ENCODE measurements at regions not wholly inside any gene's neighbourhood (a gene's known extent, or its start where the extent isn't known, plus 50 kb on each side); places are given as distances from the start of the nearest gene placed in this dataset.

GRCh38 chr16:76947749-76948148 lies 243.2 kb upstream of the MON1B start:
- TF ChIP-seq CTCF (IDR thresholded peaks at IDR 0.05), result no peak
- Histone ChIP-seq H3K4me3 (no peak overlapping the region), H3K4me1 (ENCODE audit: low read depth) (no peaks in the 10 kb centered on the region), H3K9me3 (no peaks in the 10 kb centered on the region), H3K36me3 (ENCODE audit: low read depth) (no peaks in the 10 kb centered on the region)
- DNase-seq, result no peak
- ATAC-seq, result no peak
- intact Hi-C loops (cut with DNase I, micrococcal nuclease), result no loop called here

DNA sequence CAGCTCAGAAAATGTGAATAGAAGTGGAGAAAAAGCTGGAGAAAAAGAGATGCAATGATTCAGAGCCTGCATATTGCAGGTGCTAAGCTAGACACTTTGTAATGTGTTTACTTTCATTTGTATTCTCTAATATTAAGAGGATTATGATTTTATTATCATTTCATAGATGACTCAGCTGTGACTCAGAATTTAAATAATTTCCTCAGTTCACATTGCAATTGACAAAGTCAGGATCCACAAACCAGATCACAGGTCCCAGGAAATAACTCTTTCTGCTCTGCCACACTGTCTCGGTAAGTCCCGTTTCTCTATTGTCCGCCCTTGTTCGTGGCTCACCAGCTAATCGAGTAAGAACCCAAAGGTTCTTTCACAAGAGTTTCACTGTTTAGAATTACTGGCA lies 235.4 kb upstream of the MON1B start:
- no peak for TF ChIP-seq CTCF (IDR thresholded peaks at IDR 0.05)
- DNase-seq (no peak), ATAC-seq (no peak)
- intact Hi-C loops (cut with DNase I, micrococcal nuclease), result no loop called here
- Histone ChIP-seq H3K9me3 (no peaks in the 10 kb centered on the region), H3K4me3 (no peak overlapping the region), H3K4me1 (ENCODE audit: low read depth) (no peaks in the 10 kb centered on the region), H3K36me3 (ENCODE audit: low read depth) (no peaks in the 10 kb centered on the region)

GRCh38 chr16:76956394-76956793 lies 234.6 kb upstream of the MON1B start:
- H3K36me3 ChIP-seq (ENCODE audit: low read depth), result no peaks in the 10 kb centered on the region
- no peaks in the 10 kb centered on the region for H3K4me1 ChIP-seq (ENCODE audit: low read depth)
- no peak overlapping the region for H3K4me3 ChIP-seq
- no peaks in the 10 kb centered on the region for H3K9me3 ChIP-seq
- no peak for DNase-seq
- intact Hi-C loops (cut with DNase I, micrococcal nuclease), result no loop called here
- no peak for ATAC-seq
- TF ChIP-seq CTCF (IDR thresholded peaks at IDR 0.05), result no peak

DNA sequence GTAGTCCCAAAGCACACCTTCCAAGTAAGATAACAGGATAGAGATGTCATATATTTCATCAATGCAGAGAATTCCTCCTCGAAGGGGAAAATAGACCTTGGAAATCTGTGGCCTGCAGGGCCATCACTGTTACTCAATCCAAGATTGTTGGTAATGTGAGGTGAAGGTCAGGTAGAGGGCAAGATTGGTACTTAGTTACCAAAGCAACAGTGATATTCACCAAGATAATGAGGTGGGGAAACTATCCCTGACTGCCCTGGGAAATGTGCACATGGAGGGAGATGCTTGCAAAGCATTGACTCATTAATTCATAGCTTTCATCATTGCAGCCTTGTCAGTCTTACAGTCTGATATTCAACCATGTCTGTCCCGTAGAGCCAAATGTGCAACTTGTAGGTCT lies 234.1 kb upstream of the MON1B start:
- TF ChIP-seq CTCF (IDR thresholded peaks at IDR 0.05), result no peak
- Histone ChIP-seq H3K9me3 (no peaks in the 10 kb centered on the region), H3K36me3 (ENCODE audit: low read depth) (no peaks in the 10 kb centered on the region), H3K4me1 (ENCODE audit: low read depth) (no peaks in the 10 kb centered on the region), H3K4me3 (no peak overlapping the region)
- intact Hi-C loops (cut with DNase I, micrococcal nuclease), result no loop called here
- ATAC-seq (no peak), DNase-seq (no peak)

GRCh38 chr16:76959166-76959565 lies 231.8 kb upstream of the MON1B start:
- ATAC-seq (no peak), DNase-seq (no peak)
- no peak overlapping the region for H3K4me3 ChIP-seq
- intact Hi-C loops (cut with DNase I, micrococcal nuclease), result no loop called here
- H3K9me3 ChIP-seq, result no peaks in the 10 kb centered on the region
- no peaks in the 10 kb centered on the region for H3K36me3 ChIP-seq (ENCODE audit: low read depth)
- TF ChIP-seq CTCF (IDR thresholded peaks at IDR 0.05), result no peak
- H3K4me1 ChIP-seq (ENCODE audit: low read depth), result no peaks in the 10 kb centered on the region

GRCh38 chr16:76963614-76964315 lies 227.2 kb upstream of the MON1B start:
- Histone ChIP-seq H3K36me3 (ENCODE audit: low read depth) (no peaks in the 10 kb centered on the region), H3K4me1 (ENCODE audit: low read depth) (no peaks in the 10 kb centered on the region), H3K9me3 (no peaks in the 10 kb centered on the region), H3K4me3 (no peak overlapping the region)
- TF ChIP-seq CTCF (IDR thresholded peaks at IDR 0.05), result no peak
- intact Hi-C loops (cut with DNase I, micrococcal nuclease), result no loop called here
- ATAC-seq, result no peak
- no peak for DNase-seq
